ENCODE measurements at regions not wholly inside any gene's neighbourhood (a gene's known extent, or its start where the extent isn't known, plus 50 kb on each side); places are given as distances from the start of the nearest gene placed in this dataset.

- H3K4me3 ChIP-seq (ENCODE audit: low read depth, low read length), result no peak overlapping the region
- no peak for TF ChIP-seq CTCF (IDR thresholded peaks at IDR 0.05; ENCODE audit: borderline replicate concordance, insufficient read depth, low read depth, low read length)
Observed at GRCh38 chr7:51802718-51803117, 486.1 kb upstream of the COBL start.

GRCh38 chr7:51797371-51797770, 480.8 kb upstream of the COBL start:
- TF ChIP-seq CTCF (IDR thresholded peaks at IDR 0.05; ENCODE audit: borderline replicate concordance, insufficient read depth, low read depth, low read length), result no peak

GRCh38 chr7:51792796-51793195, 476.2 kb upstream of the COBL start:
- no peak for TF ChIP-seq CTCF (IDR thresholded peaks at IDR 0.05; ENCODE audit: borderline replicate concordance, insufficient read depth, low read depth, low read length)
- H3K4me3 ChIP-seq (ENCODE audit: low read depth, low read length), result no peak overlapping the region

More at GRCh38 chr7:51797371-51797770, 480.8 kb upstream of the COBL start:
- H3K4me3 ChIP-seq (ENCODE audit: low read depth, low read length), result no peak overlapping the region

- no peak overlapping the region for H3K4me3 ChIP-seq (ENCODE audit: low read depth, low read length)
- TF ChIP-seq CTCF (IDR thresholded peaks at IDR 0.05; ENCODE audit: borderline replicate concordance, insufficient read depth, low read depth, low read length), result no peak
Observed at GRCh38 chr7:51789489-51789888, 472.9 kb upstream of the COBL start.

GRCh38 chr7:51786284-51786683, 469.7 kb upstream of the COBL start:
- no peak for TF ChIP-seq CTCF (IDR thresholded peaks at IDR 0.05; ENCODE audit: borderline replicate concordance, insufficient read depth, low read depth, low read length)
- H3K4me3 ChIP-seq (ENCODE audit: low read depth, low read length), result no peak overlapping the region

GRCh38 chr7:51785876-51786275, 469.3 kb upstream of the COBL start:
- H3K4me3 ChIP-seq (ENCODE audit: low read depth, low read length), result no peak overlapping the region
- no peak for TF ChIP-seq CTCF (IDR thresholded peaks at IDR 0.05; ENCODE audit: borderline replicate concordance, insufficient read depth, low read depth, low read length)

GRCh38 chr7:51785171-51785570, 468.6 kb upstream of the COBL start:
- TF ChIP-seq CTCF (IDR thresholded peaks at IDR 0.05; ENCODE audit: borderline replicate concordance, insufficient read depth, low read depth, low read length), result no peak
- H3K4me3 ChIP-seq (ENCODE audit: low read depth, low read length), result no peak overlapping the region
